ENCODE measurements at regions not wholly inside any gene's neighbourhood (a gene's known extent, or its start where the extent isn't known, plus 50 kb on each side); places are given as distances from the start of the nearest gene placed in this dataset.

GRCh38 chr5:5014586-5015235 is 125.4 kb upstream of the ADAMTS16 start:
- no peak for DNase-seq (ENCODE audit: low spot score)

DNA sequence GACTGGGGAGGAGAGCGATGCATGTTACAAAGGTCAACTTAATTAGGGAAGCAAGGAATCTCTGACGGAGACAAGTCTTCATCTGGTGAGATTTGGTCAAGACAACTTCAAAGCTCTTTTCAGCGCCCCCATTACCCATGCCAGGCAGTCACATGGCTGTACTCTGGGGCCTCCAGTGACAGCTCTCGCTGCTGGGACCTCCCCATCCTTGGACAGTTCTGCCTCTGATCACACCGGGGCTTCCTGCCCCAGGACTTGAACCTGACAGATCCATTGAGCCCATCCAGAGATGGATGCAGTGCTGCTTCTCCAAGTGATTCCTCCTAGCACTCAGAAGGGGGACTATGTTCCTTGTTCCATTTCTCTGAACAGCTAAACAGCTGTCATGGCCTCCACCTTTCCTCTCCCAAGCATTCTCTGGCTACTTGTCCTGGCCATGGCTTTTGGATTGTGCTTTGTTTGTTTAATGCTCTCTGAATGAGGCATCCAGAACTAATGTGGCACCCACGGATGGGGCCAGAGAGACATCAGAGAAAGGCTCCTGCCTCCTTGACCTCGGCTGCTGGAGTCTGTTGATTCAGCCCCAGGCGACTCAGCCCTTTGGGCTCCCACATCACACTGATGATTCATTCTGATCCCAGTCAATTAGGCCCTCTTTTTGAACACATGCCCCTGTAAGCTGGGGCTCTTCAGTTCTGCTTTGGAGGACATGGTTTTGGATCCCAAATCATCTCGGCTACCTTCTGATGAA is 122.1 kb upstream of the ADAMTS16 start:
- no peak for DNase-seq (ENCODE audit: low spot score)

DNA sequence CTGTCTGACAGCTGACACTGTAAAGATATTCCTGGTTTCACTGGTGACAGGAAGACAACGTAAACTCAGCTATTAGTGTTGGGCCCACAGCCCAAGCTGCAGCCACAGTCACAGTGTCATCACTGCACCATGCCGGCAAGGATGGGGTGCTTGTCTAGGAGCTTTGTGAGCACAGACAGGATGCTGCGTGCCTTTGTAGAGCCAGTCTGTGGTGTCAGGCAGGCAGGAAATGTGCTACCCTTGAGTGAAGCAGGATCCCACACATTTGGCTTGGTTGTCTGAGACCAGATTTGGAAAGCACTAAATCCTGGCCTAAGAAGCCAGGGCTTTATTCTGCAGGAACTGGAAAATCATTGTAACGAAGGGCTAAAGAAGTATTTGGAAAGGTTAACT is 121.6 kb upstream of the ADAMTS16 start:
- DNase-seq (ENCODE audit: low spot score), result no peak

- no peak for DNase-seq (ENCODE audit: low spot score)
Measured at GRCh38 chr5:5021436-5021835, 118.7 kb upstream of the ADAMTS16 start.

- DNase-seq (ENCODE audit: low spot score), result no peak
Measured at GRCh38 chr5:5025098-5025773, 114.9 kb upstream of the ADAMTS16 start.

DNA sequence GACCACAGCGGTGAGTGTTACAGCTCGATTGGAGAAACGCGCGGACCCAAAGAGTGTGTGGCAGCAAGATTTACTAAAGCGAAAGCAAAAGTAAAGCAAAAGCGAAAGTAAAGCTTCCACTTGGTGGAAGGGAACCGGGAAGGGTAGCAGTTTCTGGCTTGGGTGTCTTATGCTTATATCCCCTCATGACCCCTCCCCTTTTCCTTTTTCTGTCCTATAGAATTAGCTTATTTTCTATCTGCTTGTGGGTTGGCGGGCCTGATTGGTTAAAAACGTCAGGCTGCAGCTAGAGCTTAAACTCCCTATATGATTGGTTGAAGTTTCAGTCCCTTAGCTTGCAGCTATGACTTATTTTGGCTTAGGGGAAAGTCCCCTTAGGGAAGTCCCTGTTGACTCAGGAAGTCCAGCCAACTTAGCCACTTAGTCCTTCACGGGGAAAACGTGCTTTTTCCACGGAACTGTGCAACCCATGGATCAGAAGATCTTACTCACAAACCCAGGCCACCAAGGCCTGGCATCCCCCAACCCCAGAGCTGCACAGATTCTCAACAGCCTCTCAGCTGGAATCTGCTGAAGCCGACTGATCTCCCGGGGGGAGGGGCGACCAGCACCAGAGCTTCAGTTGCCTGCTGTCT is 114.2 kb upstream of the ADAMTS16 start:
- no peak for DNase-seq (ENCODE audit: low spot score)

DNA sequence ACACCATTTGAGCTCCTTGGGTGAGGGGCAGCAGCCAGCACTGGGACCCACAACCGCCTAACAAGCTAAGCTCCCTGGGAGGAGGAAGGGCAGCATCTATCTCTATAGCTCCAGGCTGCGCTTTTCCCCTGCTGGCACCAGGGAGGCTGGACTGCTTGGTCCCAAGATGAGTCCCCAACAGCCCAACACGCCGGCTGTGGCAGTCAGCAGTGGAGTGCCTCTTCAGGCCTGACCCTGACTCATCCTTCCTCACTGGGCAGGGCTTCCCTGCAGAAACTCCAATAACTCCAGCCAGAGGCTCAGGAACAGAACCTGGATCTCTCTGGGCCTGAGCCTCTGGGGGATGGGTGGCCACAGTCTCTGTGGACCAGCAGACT is 113.7 kb upstream of the ADAMTS16 start:
- DNase-seq (ENCODE audit: low spot score), result no peak

DNA sequence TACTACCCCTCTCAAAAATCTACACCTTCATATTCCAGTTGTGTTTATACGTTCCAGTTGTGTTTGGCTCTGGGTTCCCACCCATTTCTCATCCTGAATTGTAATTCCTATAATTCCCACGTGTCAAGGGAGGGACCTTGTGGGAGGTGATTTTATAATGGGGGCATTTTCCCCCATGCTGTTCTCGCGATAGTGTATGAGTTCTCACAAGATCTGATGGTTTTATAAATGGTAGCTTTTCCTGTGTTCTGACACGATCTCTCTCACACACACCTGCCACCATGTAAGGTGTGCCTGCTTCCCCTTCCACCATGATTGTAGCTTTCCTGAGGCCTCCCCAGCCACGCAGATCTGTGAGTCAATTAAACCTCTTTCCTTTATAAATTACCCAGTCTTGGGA is 108.5 kb upstream of the ADAMTS16 start:
- DNase-seq (ENCODE audit: low spot score), result no peak

DNA sequence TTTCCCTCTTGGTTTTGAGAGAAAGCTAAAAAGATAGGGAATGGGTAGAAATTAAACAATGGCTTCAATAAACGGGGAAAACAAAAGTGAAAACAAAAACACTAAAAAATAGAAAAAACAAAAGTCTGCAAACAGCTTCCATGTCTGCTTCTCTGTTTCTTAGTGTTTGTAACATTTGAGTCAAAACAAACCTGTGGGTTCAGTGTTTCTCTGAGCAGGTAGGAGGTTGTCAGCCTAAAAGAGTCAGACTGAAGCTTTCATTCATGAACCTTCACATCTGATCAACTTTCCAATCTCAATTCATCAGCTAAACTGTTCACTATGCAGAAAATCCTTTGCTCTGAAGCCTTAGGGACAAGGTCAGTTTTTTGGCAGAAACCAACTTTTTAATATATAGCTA is 102.5 kb upstream of the ADAMTS16 start:
- DNase-seq (ENCODE audit: low spot score), result no peak

- no peak for DNase-seq (ENCODE audit: low spot score)
Measured at GRCh38 chr5:5039918-5040317, 100.2 kb upstream of the ADAMTS16 start.

DNA sequence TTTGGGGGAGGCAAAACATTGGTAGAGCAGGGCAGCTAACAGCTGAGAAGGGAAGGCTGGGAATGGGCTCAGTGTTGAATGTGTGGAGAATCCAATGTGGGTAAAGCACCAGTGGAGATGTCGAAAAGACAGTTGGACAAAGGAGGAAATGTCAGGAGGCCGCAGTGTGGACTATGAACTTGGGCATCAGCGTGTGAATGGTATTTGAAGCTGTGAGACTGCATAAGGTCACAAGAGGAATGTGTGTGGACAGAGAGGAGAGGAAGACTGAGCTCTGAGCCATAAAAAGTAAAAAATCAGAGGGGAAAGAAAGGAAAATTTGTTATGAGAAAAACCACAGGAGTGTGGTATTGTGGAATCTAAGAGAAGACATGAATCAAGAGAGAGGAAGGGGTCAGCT is 99.4 kb upstream of the ADAMTS16 start:
- DNase-seq (ENCODE audit: low spot score), result no peak

DNA sequence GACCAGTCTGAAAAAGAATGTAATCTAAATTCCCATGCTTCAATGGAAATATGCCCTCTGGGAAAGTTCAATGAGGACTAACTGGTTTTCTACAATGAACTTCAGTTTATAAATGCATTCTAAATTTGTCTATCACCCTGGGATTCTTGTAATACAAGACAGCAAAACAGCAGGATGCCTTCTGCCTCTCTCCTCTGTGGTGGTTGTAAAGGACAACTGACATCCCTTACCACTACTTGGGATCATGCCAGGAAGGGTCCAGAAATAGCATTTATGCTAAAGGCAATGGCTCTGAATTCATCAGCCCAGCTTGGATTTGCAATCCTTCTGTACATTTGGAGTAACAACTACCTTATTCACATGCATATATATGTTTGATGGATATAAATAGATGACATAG is 97.3 kb upstream of the ADAMTS16 start:
- no peak for DNase-seq (ENCODE audit: low spot score)

- no peak for DNase-seq (ENCODE audit: low spot score)
Measured at GRCh38 chr5:5043346-5043745, 96.8 kb upstream of the ADAMTS16 start.

- no peak for DNase-seq (ENCODE audit: low spot score)
Measured at GRCh38 chr5:5044247-5044840, 95.8 kb upstream of the ADAMTS16 start.

GRCh38 chr5:5046680-5047502 is 93.2 kb upstream of the ADAMTS16 start:
- no peak for DNase-seq (ENCODE audit: low spot score)

DNA sequence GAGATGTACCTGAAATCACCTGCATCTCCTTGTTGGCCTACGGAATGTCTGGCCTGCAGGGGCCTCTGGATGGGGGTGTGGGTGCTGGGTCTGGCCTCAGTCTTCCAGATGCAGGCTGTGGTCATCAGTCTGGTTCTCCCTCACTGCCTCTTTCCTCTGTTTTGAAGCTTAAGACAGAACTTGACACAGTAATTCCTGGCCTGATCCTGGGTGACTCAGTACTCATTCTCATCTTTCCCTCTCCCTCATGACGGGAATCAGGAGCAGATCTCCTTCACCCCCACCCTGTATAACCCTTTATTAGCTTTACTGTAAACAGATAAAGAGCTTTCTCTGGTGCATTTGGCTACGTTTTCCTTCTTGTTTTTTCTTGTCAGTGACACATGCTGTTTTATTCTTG is 89.3 kb upstream of the ADAMTS16 start:
- no peak for DNase-seq (ENCODE audit: low spot score)

DNA sequence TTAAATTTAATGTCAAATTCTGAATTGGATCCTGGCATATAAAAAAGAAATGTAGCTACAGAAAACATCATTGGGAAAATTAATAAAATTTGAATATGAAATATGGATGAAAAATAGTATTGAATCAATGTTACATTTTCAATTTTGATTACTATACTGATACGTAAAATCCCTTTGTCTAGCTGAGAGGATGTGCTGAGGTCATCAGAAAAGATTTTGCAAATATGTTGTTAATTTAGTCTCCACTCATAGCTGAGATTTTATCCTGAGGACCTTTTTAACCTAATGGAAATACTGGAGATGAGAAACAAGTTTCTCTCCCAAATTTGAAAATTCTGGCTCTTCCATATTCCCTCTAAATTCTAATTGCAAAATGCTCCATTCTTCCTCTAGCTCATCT is 84.4 kb upstream of the ADAMTS16 start:
- no peak for DNase-seq (ENCODE audit: low spot score)

DNA sequence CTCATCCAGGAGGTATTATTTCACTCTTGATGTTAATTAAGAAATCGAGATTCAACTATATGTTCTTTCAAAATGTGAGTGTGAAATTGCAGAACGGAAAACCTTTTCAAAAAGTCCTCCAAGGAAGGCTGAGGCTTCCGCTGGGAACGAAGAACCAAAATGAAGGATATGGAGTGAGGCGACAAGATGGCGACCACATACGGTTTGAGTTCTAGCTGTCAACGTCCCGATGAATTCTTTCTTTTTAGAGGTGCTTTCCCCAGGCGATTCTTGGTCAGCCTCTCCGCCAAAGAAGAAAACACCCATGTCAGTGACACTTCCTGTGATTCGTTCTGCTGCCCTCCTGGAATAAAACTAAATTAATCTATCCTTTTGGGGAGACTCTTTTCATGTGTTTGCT is 78.3 kb upstream of the ADAMTS16 start:
- no peak for DNase-seq (ENCODE audit: low spot score)

DNA sequence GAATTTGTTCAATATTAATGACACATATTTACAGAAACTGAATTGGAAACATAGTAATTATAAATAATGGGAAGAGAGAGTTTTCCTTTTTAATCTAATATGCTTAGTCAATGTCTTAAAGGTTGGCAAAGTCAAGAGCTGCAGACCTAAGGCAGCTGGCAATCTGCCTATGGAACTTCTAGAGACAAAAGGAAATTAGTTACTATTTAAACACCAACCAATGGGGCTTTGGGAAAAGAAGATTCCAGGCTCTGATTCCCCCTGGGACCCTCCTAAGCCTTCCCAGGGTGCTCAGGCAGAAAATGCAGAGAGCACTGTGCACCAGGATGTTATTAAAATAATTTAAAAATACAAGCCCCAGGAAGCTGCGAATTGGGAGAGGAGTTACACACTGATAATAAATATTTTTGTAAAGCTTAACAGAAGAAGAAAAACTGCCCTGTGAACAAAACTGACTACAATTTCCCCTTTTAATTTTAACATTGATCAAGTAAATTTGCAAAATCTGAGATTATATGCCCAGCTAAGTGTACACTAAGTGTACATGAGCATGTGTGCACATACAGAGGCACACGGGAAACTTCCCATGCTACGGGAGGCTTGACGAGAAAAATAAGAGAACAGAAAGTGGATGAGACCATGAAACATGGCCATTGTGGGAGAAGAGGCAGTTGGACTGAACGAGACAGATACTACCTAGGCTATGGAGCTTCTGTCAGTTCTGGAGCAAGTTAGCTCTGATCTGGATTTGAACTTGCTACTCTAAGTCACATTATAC is 77.4 kb upstream of the ADAMTS16 start:
- DNase-seq (ENCODE audit: low spot score), result no peak

DNA sequence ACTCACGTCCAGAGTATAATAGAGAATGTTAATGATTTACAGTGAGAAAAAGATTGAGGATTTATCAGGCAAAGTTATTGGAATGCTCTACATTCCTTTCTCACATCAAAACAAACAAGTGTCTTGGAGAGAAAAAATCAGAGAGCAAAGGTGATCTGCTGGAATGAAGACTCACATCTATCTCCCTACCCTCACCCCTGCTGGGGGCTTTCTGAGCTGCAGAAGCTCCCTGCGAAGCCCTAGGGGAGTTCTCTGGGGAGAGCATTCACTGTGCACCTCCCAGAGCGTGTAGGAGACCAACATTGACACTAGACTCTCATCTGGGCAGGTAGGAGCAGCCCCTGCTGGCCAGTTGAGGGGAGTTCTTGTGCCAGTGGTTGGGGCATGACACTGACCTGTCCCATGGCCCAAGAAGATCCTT is 76.6 kb upstream of the ADAMTS16 start:
- DNase-seq (ENCODE audit: low spot score), result no peak

- DNase-seq (ENCODE audit: low spot score), result no peak
Measured at GRCh38 chr5:5065472-5065871, 74.7 kb upstream of the ADAMTS16 start.

All from germinal center (tissue), 1 donor.